ENCODE measurements at regions not wholly inside any gene's neighbourhood (a gene's known extent, or its start where the extent isn't known, plus 50 kb on each side); places are given as distances from the start of the nearest gene placed in this dataset.
"Not testable (repeated sequence)": the region's sequence is repeated elsewhere in the genome, so short reads cannot be mapped to it uniquely, and the experiment has no call there.

DNA sequence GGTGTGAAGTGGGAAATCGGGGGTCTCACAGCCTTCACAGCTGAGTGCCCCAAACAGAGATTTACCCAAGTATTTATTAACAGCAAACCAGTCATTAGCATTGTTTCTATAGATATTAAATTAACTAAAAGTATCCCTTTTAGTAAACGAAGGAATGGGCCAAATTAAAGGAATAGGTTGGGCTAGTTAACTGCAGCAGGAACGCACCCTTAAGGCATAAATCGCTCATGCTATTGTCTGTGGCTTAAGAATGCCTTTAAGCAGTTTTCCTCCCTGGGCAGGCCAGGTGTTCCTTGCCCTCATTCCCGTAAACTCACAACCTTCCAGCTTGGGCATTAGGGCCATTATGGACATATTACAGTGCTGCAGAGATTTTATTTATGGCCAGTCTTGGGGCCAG, 167.5 kb upstream of the PIK3R1 start:
- H3K27ac ChIP-seq (ENCODE audit: control insufficient read depth, insufficient read depth); BruUV-seq (replicated peaks); H3K4me2 ChIP-seq (ENCODE audit: control insufficient read depth, insufficient read depth); H3K27me3 ChIP-seq (replicated peaks in 1 of 2; ENCODE audit: control insufficient read depth in 2 of 2, insufficient read depth in 2 of 2, low read length in 1 of 2); H3K9ac ChIP-seq (ENCODE audit: control insufficient read depth, insufficient read depth, low read length); H3K36me3 ChIP-seq (ENCODE audit: control insufficient read depth in 2 of 2, insufficient read depth in 2 of 2, low read length in 1 of 2); intact Hi-C loops (cut with micrococcal nuclease; ENCODE audit: unreplicated experiment); H3K4me3 ChIP-seq; H3K9me3 ChIP-seq (replicated peaks; ENCODE audit: control insufficient read depth, insufficient read depth, low read length); FAIRE-seq; CTCF ChIA-PET; H4K20me1 ChIP-seq (ENCODE audit: control insufficient read depth, insufficient read depth); SMC1A ChIA-PET (ENCODE audit: uncharacterized antibody, unreplicated experiment); RAD21 ChIA-PET (ENCODE audit: unreplicated experiment); H3K4me1 ChIP-seq (ENCODE audit: control insufficient read depth, insufficient read depth, low read length); H2AFZ ChIP-seq (ENCODE audit: control insufficient read depth, low read depth, low read length); ATAC-seq; POLR2A ChIA-PET; DNase-seq (ENCODE audit: low read depth, low spot score); in situ Hi-C loops (cut with MboI); H3K79me2 ChIP-seq (ENCODE audit: control insufficient read depth, insufficient read depth, low read length): not testable (repeated sequence)
- 39% methylated on average over 5 of the region's 5 CpGs for WGBS (ENCODE audit: insufficient coverage, insufficient replicate concordance, low lambda C conversion rate, missing lambda C conversion rate)

DNA sequence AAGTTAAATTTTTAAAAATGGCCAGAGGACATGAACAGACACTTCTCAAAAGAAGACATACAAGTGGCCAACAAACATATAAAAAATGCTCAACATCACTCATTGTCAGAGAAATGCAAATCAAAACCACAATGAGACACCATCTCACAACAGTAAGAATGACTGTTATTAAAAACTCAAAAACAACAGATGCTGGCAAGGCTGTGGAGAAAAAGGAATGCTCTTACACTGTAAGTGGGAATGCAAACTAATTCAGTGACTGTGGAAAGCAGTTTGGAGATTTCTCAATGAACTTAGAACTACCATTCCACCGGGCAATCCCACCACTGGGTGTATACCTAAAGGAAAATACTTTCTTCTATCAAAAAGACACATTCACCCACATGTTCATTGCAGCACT, 168.5 kb upstream of the PIK3R1 start:
- no peak for DNase-seq (ENCODE audit: low read depth, low spot score)
- no peak overlapping the region for H3K4me3 ChIP-seq
- H3K9ac ChIP-seq (ENCODE audit: control insufficient read depth, insufficient read depth, low read length) = no peak overlapping the region
- BruUV-seq (replicated peaks) = no TSS peak
- no peak for FAIRE-seq
- no peak overlapping the region for H3K27ac ChIP-seq (ENCODE audit: control insufficient read depth, insufficient read depth)
- SMC1A ChIA-PET (ENCODE audit: uncharacterized antibody, unreplicated experiment) = no interaction called here
- H3K4me1 ChIP-seq (ENCODE audit: control insufficient read depth, insufficient read depth, low read length) = peaks cover 7% of the 10 kb centered on the region; the same call in 1 of the 2 replicates
- in situ Hi-C loops (cut with MboI) (no loop called here), intact Hi-C loops (cut with micrococcal nuclease; ENCODE audit: unreplicated experiment) (no loop called here)
- POLR2A ChIA-PET = no interaction called here
- CTCF ChIA-PET = no interaction called here
- RAD21 ChIA-PET (ENCODE audit: unreplicated experiment) = no interaction called here
- no peak overlapping the region for H3K4me2 ChIP-seq (ENCODE audit: control insufficient read depth, insufficient read depth)
- no peaks in the 10 kb centered on the region for H3K79me2 ChIP-seq (ENCODE audit: control insufficient read depth, insufficient read depth, low read length)
- no peaks in the 10 kb centered on the region for H3K27me3 ChIP-seq (replicated peaks in 1 of 2; ENCODE audit: control insufficient read depth in 2 of 2, insufficient read depth in 2 of 2, low read length in 1 of 2)
- WGBS (ENCODE audit: insufficient coverage, insufficient replicate concordance, low lambda C conversion rate, missing lambda C conversion rate) = 76% methylated on average over 1 of the region's 1 CpG
- H2AFZ ChIP-seq (ENCODE audit: control insufficient read depth, low read depth, low read length) = no peak overlapping the region
- H4K20me1 ChIP-seq (ENCODE audit: control insufficient read depth, insufficient read depth) = no peaks in the 10 kb centered on the region
- no peak for ATAC-seq
- TF ChIP-seq, protein P1, sequence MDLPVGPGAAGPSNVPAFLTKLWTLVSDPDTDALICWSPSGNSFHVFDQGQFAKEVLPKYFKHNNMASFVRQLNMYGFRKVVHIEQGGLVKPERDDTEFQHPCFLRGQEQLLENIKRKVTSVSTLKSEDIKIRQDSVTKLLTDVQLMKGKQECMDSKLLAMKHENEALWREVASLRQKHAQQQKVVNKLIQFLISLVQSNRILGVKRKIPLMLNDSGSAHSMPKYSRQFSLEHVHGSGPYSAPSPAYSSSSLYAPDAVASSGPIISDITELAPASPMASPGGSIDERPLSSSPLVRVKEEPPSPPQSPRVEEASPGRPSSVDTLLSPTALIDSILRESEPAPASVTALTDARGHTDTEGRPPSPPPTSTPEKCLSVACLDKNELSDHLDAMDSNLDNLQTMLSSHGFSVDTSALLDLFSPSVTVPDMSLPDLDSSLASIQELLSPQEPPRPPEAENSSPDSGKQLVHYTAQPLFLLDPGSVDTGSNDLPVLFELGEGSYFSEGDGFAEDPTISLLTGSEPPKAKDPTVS (IDR thresholded peaks at IDR 0.05; ENCODE audit: low read depth, low read length) = no peak
- no peak for TF ChIP-seq CBX5 (IDR thresholded peaks at IDR 0.05; ENCODE audit: low read depth)
- no peak for TF ChIP-seq NFYA (IDR thresholded peaks at IDR 0.05; ENCODE audit: borderline replicate concordance, low read depth, low read length)
- TF ChIP-seq TARDBP (IDR thresholded peaks at IDR 0.05; ENCODE audit: borderline replicate concordance) = no peak
- no peak for TF ChIP-seq EZH2 (IDR thresholded peaks at IDR 0.05; ENCODE audit: borderline replicate concordance, control insufficient read depth, low read depth, low read length)
- no peak for TF ChIP-seq NRF1 (conservative IDR thresholded peaks at IDR 0.05; ENCODE audit: low read depth, low read length)
- TF ChIP-seq SIX5 (IDR thresholded peaks at IDR 0.05; ENCODE audit: low read depth, low read length, severe bottlenecking) = no peak
- TF ChIP-seq, protein P2, sequence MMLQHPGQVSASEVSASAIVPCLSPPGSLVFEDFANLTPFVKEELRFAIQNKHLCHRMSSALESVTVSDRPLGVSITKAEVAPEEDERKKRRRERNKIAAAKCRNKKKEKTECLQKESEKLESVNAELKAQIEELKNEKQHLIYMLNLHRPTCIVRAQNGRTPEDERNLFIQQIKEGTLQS (IDR thresholded peaks at IDR 0.05; ENCODE audit: borderline replicate concordance, extremely low read depth, low read depth, low read length) = no peak
- H3K9me3 ChIP-seq (replicated peaks; ENCODE audit: control insufficient read depth, insufficient read depth, low read length) = no peaks in the 10 kb centered on the region; the same call in 2 of the 3 replicates
- H3K36me3 ChIP-seq (ENCODE audit: control insufficient read depth in 2 of 2, insufficient read depth in 2 of 2, low read length in 1 of 2) = no peaks in the 10 kb centered on the region
